GM12878 (cell line): ENCODE measurements at regions not wholly inside any gene's neighbourhood (a gene's known extent, or its start where the extent isn't known, plus 50 kb on each side); places are given as distances from the start of the nearest gene placed in this dataset.

Source experiments
- ATAC-seq: fragments of 200-7000 bp; cut with Tn5 transposase; 3 replicates; pipeline ENCODE4 v1.9.1; 2020; ENCODE audit warnings: mild to moderate bottlenecking, moderate library complexity
- BruUV-seq: library from RNA; stranded (reverse); fragments of 400-500 nt; replicated peaks from 2 replicates; lab custom pipeline; 2021; lab: Mats Ljungman, UMichigan
- CTCF ChIA-PET: fragments of 300-600 bp; sonication (Branson Sonifier 250); formaldehyde crosslinking; extraction: SDS; loops from one replicate; lab custom pipeline; 2021; ENCODE audit warnings: inconsistent platforms; lab: Yijun Ruan, JAX
- POLR2A ChIA-PET: fragments of 350-600 bp; formaldehyde crosslinking; extraction: SDS; loops from one replicate; lab custom pipeline; 2021; ENCODE audit warnings: inconsistent platforms; lab: Charles Lee
- RAD21 ChIA-PET: fragments of 300-600 bp; sonication (Branson Sonifier 250); formaldehyde crosslinking; loops from one replicate; lab custom pipeline; 2023; ENCODE audit warnings: antibody characterized with exemption; ENCODE audit not compliant: unreplicated experiment; lab: Charles Lee
- SMC1A ChIA-PET: fragments of 300-600 bp; sonication (Branson Sonifier 250); formaldehyde crosslinking; loops from one replicate; lab custom pipeline; 2023; ENCODE audit not compliant: unreplicated experiment, uncharacterized antibody; lab: Charles Lee
- DNase-seq: peaks from one replicate; pipeline ENCODE4 v3.0.0-alpha.2; 2011; ENCODE audit warnings: low read depth, low spot score
- FAIRE-seq: peaks from 3 replicates; lab custom pipeline; 2011; peaks lifted over from hg19 to GRCh38; lab: Jason Lieb, UNC
- H2AFZ ChIP-seq: 2 replicates; pipeline ENCODE4 v1.6.0; 2011; ENCODE audit warnings: low read depth, low read length, control low read depth; ENCODE audit not compliant: control insufficient read depth
- H3K27ac ChIP-seq: 2 replicates; pipeline ENCODE4 v1.5.1; 2011; ENCODE audit warnings: control low read depth; ENCODE audit not compliant: control insufficient read depth, insufficient read depth
- H3K27me3 ChIP-seq, 2 experiments: replicated peaks in 1 of 2; 2 replicates each; pipeline versions ENCODE4 v1.6.0 to v1.6.1; 2011; ENCODE audit warnings: low read length in 1 of 2; ENCODE audit not compliant: control insufficient read depth in 2 of 2, insufficient read depth in 2 of 2
- H3K36me3 ChIP-seq, 2 experiments: 2 replicates each; pipeline ENCODE4 v1.5.1; 2011; ENCODE audit warnings: low read length in 1 of 2; ENCODE audit not compliant: control insufficient read depth in 2 of 2, insufficient read depth in 2 of 2
- H3K4me1 ChIP-seq: 2 replicates; pipeline ENCODE4 v1.6.1; 2011; ENCODE audit warnings: mild to moderate bottlenecking, low read length, moderate library complexity, mixed read lengths; ENCODE audit not compliant: control insufficient read depth, insufficient read depth
- H3K4me2 ChIP-seq: 2 replicates; pipeline ENCODE4 v1.6.0; 2011; ENCODE audit warnings: control low read depth; ENCODE audit not compliant: control insufficient read depth, insufficient read depth
- H3K4me3 ChIP-seq: fragments of 200-600 bp; sonication (generic); 2 replicates; pipeline ENCODE4 v1.5.1; 2016
- H3K79me2 ChIP-seq: 2 replicates; pipeline ENCODE4 v1.6.0; 2011; ENCODE audit warnings: low read length; ENCODE audit not compliant: control insufficient read depth, insufficient read depth
- H3K9ac ChIP-seq: 2 replicates; pipeline ENCODE4 v1.8.0; 2011; ENCODE audit warnings: low read length, control low read depth, mixed read lengths; ENCODE audit not compliant: control insufficient read depth, insufficient read depth
- H3K9me3 ChIP-seq: replicated peaks from 3 replicates; pipeline ENCODE4 v1.5.1; 2011; ENCODE audit warnings: mild to moderate bottlenecking, low read length; ENCODE audit not compliant: control insufficient read depth, insufficient read depth
- H4K20me1 ChIP-seq: 2 replicates; pipeline ENCODE4 v1.6.0; 2011; ENCODE audit not compliant: control insufficient read depth, insufficient read depth
- ASH2L ChIP-seq: fragments of 300-600, 200-600 bp; sonication (generic); IDR thresholded peaks from 2 replicates; pipeline ENCODE4 v1.6.1; 2017; ENCODE audit warnings: low read depth, mild to moderate bottlenecking, borderline replicate concordance
- ATF7 ChIP-seq: fragments of 450-650 bp; IDR thresholded peaks from 2 replicates; pipeline ENCODE4 v1.6.1; 2016; ENCODE audit warnings: low read depth, mild to moderate bottlenecking
- BMI1 ChIP-seq: fragments of 450-650 bp; IDR thresholded peaks from 2 replicates; pipeline ENCODE4 v1.6.1; 2016; ENCODE audit warnings: mild to moderate bottlenecking, moderate library complexity, borderline replicate concordance
- CHD4 ChIP-seq: fragments of 200-600 bp; sonication (generic); IDR thresholded peaks from 2 replicates; pipeline ENCODE4 v1.6.1; 2016; ENCODE audit warnings: mild to moderate bottlenecking
- CREB1 ChIP-seq: IDR thresholded peaks from 2 replicates; pipeline ENCODE4 v1.6.1; 2012; ENCODE audit warnings: low read depth, mild to moderate bottlenecking, inconsistent platforms
- FOXK2 ChIP-seq: fragments of 450-650 bp; IDR thresholded peaks from 2 replicates; pipeline ENCODE4 v1.6.1; 2017; ENCODE audit warnings: mild to moderate bottlenecking, moderate library complexity
- IRF3 ChIP-seq: fragments of 450-650 bp; IDR thresholded peaks from 2 replicates; pipeline ENCODE4 v1.6.1; 2014; ENCODE audit warnings: mild to moderate bottlenecking
- MLLT1 ChIP-seq: fragments of 450-650 bp; IDR thresholded peaks from 2 replicates; pipeline ENCODE4 v1.6.1; 2016; ENCODE audit warnings: mild to moderate bottlenecking
- NFXL1 ChIP-seq: fragments of 450-650 bp; IDR thresholded peaks from 2 replicates; pipeline ENCODE4 v1.6.1; 2017; ENCODE audit warnings: antibody characterized with exemption, mild to moderate bottlenecking, borderline replicate concordance
- NR2C1 ChIP-seq: fragments of 450-650 bp; IDR thresholded peaks from 2 replicates; pipeline ENCODE4 v1.6.1; 2017; ENCODE audit warnings: antibody characterized with exemption, mild to moderate bottlenecking, moderate library complexity
- NRF1 ChIP-seq: conservative IDR thresholded peaks from 2 replicates; pipeline ENCODE4 v1.6.1; 2011; ENCODE audit warnings: mild to moderate bottlenecking, low read depth, low read length, improper control_type of control experiment
- RB1 ChIP-seq: fragments of 450-650 bp; formaldehyde crosslinking; IDR thresholded peaks from 2 replicates; pipeline ENCODE4 v1.6.1; 2017; ENCODE audit warnings: mild to moderate bottlenecking, borderline replicate concordance
- SIX5 ChIP-seq: IDR thresholded peaks from 2 replicates; pipeline ENCODE4 v1.6.1; 2011; ENCODE audit warnings: mild to moderate bottlenecking, low read depth, low read length, moderate library complexity; ENCODE audit not compliant: severe bottlenecking
- SMC3 ChIP-seq: IDR thresholded peaks from 2 replicates; pipeline ENCODE4 v1.6.1; 2011; ENCODE audit warnings: low read length, improper control_type of control experiment, borderline replicate concordance
- SP1 ChIP-seq: IDR thresholded peaks from one replicate; pipeline ENCODE4 v1.6.1; 2011; ENCODE audit warnings: low read depth, low read length
- USF1 ChIP-seq: IDR thresholded peaks from 2 replicates; pipeline ENCODE4 v1.6.1; 2011; ENCODE audit warnings: borderline replicate concordance, low read depth, mild to moderate bottlenecking, moderate library complexity, mixed read lengths, low read length; ENCODE audit not compliant: insufficient read depth; ENCODE audit errors: extremely low read length
- WGBS: methylation state at CpG from one replicate; pipeline ENCODE4 v1.1.6; 2016; ENCODE audit warnings: low lambda C conversion rate; ENCODE audit not compliant: insufficient replicate concordance, insufficient coverage; ENCODE audit errors: missing lambda C conversion rate; 5-methylcytosine and 5-hydroxymethylcytosine counted together
- in situ Hi-C: fragments of 300-500 bp; cut with MboI; formaldehyde crosslinking; loops from 9 replicates; pipeline ENCODE4 v1.14.3; 2018; ENCODE audit warnings: mixed read lengths
- intact Hi-C: fragments of 100-400 bp; cut with micrococcal nuclease; formaldehyde crosslinking; loops from one replicate; pipeline ENCODE4 v1.14.2; 2022; ENCODE audit not compliant: unreplicated experiment

DNA sequence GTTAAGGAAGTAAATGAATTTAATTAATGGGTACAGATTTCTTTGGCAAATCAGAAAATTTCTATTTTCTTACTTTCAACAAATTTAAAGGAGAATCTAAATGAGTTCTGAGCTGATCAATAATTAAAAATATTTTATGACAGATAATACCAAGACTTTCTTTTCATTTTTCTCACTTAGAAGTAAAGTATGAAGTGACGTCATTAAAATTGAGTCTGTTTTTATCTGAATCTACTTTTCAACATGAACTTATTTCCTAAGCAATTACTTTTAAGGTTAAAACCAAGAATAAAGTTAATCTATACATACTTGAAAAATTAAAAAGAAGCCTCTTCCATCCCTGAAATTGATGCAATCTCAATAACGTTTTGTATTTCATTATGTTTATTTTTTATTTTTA, 552.8 kb upstream of the ST8SIA4 start:
- ChIA-PET RAD21 (no interaction called here), SMC1A (no interaction called here), POLR2A (no interaction called here), CTCF (no interaction called here)
- Histone ChIP-seq H3K9ac (no peak overlapping the region), H3K79me2 (no peaks in the 10 kb centered on the region), H3K9me3 (no peaks in the 10 kb centered on the region), H4K20me1 (no peaks in the 10 kb centered on the region), H3K27ac (no peak overlapping the region), H3K4me3 (no peak overlapping the region), H3K4me2 (no peak overlapping the region), H2AFZ (no peak overlapping the region), H3K36me3 (no peaks in the 10 kb centered on the region), H3K27me3 (no peaks in the 10 kb centered on the region), H3K4me1 (no peaks in the 10 kb centered on the region)
- no peak for FAIRE-seq
- no peak for ATAC-seq
- intact Hi-C loops (no loop called here), in situ Hi-C loops (no loop called here)
- BruUV-seq, result no TSS peak
- 14% methylated on average over 2 of the region's 2 CpGs for WGBS
- TF ChIP-seq ASH2L (no peak), ATF7 (peak; percentile 55), SMC3 (no peak)
- DNase-seq, result no peak

- Histone ChIP-seq H2AFZ (no peak overlapping the region), H3K4me2 (no peak overlapping the region), H3K27ac (no peak overlapping the region), H3K9ac (no peak overlapping the region), H3K36me3 (no peaks in the 10 kb centered on the region), H3K4me1 (no peaks in the 10 kb centered on the region), H3K9me3 (no peaks in the 10 kb centered on the region), H3K4me3 (no peak overlapping the region), H3K79me2 (no peaks in the 10 kb centered on the region), H3K27me3 (no peaks in the 10 kb centered on the region), H4K20me1 (no peaks in the 10 kb centered on the region)
- FAIRE-seq (no peak), ATAC-seq (no peak), DNase-seq (no peak)
- intact Hi-C loops (no loop called here), in situ Hi-C loops (no loop called here)
- RAD21 ChIA-PET, result no interaction called here
- BruUV-seq, result no TSS peak
- CTCF ChIA-PET, result no interaction called here
- POLR2A ChIA-PET, result no interaction called here
- WGBS, result 0% methylated on average over 1 of the region's 1 CpG
- SMC1A ChIA-PET, result no interaction called here
- TF ChIP-seq IRF3 (no peak), NR2C1 (no peak), BMI1 (no peak), USF1 (no peak), NRF1 (no peak), MLLT1 (no peak), RB1 (no peak), CREB1 (no peak), SIX5 (no peak), NFXL1 (no peak), CHD4 (no peak), FOXK2 (no peak), SP1 (no peak)
Observed at GRCh38 chr5:101455048-101455447, 552.0 kb upstream of the ST8SIA4 start.
